CD1c-positive myeloid dendritic cell (primary cell): ENCODE measurements at regions not wholly inside any gene's neighbourhood (a gene's known extent, or its start where the extent isn't known, plus 50 kb on each side); places are given as distances from the start of the nearest gene placed in this dataset.

Experiments used
- DNase-seq: peaks from one replicate; pipeline ENCODE4 v3.0.0-alpha.2; 2016; ENCODE audit errors: extremely low spot score

GRCh38 chr2:103810875-103811274 is 1043.0 kb upstream of the POU3F3 start:
- DNase-seq, result no peak

GRCh38 chr2:103814016-103814415 is 1039.9 kb upstream of the POU3F3 start:
- no peak for DNase-seq

DNA sequence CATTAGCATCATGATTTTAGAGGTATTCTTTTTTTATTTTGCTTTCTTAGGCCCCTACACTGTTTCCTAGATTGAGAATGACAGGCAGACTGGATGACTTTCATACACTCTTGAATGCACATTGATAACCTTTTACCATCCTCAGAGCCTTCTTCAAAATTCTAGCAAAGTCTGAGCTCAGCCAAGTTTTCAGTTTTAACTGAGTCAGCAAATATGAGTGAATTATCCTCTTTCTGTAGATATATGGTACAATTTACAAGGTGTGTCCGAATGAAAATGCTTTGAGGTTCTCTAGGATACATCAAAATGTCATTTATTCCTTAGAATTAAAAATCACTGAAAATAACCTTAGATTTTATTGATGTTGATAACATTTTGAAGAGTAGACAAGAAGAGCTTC is 1038.2 kb upstream of the POU3F3 start:
- DNase-seq, result no peak

DNA sequence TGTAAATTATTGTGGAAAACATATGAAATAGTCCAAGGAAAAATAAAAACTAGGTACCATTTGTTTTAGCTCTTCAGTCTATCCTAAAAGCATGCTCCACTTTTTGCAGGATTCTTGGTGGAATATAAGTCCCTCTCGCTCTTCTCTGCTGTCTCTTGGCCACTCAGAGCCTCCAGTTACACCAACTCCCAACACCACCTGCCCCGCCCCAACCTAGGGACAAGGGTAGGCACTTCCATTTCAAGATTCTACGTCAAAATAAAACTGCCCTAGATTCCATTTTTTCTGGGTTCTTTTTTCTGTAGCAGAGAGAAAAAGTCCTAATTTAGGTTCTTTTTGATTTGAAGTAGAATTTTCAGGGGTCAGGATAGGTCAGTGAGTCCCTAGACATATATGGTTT is 1036.2 kb upstream of the POU3F3 start:
- DNase-seq, result no peak

DNA sequence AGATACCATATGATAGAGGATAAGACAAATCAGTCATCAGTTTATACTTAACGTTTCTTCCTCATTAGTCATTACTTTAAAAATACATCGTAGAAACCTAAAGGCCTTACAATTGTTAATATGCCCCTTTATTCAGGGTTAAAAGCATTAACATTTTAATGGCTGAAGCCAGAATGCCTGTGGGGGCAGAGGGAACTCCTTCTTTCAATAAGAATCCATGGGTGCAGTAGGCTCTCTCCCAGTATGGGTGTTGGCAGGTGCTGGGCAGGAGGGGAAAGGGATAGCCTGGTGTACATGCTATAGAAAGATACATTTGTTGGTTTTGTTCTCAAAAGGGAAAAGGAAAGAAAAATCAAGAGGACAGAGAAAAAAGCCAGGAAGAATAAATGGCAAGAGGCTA is 1035.7 kb upstream of the POU3F3 start:
- DNase-seq, result no peak

DNA sequence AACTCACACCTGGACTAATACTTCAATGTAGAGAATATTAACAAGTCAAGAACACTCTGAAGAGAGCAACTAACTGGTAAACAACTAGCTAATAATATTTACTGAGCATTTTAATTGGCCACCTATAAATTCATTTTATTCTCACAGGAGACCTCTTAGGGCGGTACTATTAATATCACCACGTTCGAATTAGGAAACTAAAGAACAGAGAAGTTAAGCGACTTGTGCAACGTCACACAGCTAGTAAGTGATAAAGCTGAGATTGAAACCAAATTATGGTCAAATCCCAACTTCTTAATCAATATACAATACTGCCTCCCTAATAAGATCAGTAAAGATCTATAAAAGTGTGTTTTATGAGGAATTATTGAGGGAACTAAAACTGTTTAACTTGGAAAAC is 1034.3 kb upstream of the POU3F3 start:
- no peak for DNase-seq

DNA sequence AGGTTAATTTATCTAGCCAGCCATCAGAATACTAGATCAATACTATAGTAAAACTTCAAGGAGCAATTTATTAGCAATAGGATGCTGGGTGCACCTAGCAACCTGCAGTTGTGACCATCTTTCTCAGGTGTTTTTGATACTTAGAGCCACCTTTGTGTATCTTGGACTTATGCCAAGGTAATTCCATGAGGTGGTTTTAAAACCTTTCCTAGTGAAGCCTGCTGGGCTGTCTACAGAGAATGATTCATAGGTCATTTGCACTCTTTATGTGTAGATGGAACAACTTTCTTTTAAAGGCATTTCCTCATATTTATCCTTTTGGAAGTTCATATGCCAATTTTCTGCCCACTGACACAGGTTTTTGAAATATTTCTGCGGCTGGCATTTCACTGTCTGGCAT is 1030.1 kb upstream of the POU3F3 start:
- no peak for DNase-seq

- no peak for DNase-seq
Observed at GRCh38 chr2:103847276-103847675, 1006.6 kb upstream of the POU3F3 start.

- DNase-seq, result no peak
Observed at GRCh38 chr2:103859238-103859637, 994.7 kb upstream of the POU3F3 start.

DNA sequence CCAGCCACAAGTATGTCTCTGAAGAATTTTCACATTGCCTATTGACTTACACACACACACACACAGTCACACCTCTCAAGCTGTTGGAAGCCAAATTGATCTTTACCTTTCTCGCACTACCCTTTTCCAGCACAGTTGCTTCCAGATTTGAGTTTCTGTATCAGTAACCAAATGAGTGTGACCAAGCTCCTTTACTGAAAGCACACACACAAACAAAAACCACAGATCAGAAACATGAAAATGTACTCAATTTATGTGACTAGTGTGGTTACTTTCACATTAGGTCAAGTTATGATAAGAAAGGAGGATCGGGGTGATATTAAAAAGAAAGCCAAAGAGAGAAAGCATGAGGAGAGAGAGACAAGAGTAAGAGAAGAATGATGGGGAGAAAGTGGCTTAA is 993.9 kb upstream of the POU3F3 start:
- no peak for DNase-seq

DNA sequence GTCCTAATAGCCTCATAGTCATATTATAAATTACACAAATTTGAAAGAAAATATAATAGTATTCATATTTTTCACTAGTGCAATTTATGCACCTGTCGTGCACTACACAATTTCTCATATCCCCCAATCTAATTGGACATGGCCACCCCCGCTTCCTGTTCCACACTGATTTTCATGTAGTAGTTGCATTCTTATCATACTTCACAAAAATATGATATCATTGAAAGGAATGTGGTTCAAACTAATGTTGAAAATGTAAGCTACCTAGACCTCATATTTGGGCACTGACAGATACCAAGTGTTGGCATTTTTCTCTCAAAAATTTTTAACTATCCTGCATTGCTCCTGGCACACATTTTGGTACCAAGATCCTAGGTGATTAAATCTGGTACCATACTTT is 985.5 kb upstream of the POU3F3 start:
- no peak for DNase-seq

DNA sequence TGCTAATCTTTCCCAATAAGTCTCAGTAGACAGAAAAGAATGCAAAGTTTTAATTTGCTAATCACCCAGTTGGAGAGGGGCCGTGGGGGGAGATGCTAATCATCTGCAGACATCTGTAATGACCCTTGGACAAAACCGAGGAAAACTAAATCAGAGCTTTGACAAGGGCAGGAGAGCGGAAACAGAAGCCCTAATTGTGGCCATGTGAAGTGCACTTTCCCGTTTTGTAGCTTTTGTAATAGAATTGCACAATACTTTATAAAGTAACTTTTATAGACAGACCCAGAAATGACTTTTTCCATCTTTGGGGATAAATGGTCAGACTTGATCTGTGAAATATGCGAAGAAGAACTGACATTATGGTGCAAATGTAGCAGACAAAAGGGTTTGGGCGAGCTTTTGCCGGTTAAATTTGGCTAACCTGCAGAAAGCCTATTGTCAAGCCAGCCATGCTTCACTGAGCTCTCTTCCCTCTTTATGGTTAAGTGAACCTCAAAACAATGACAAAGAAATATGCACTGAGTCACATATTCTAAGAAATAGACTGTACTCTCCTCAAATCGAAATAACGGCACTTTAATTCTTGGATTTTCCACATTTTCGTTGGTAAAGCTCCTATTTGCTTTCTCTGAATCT is 980.1 kb upstream of the POU3F3 start:
- DNase-seq, result no peak

DNA sequence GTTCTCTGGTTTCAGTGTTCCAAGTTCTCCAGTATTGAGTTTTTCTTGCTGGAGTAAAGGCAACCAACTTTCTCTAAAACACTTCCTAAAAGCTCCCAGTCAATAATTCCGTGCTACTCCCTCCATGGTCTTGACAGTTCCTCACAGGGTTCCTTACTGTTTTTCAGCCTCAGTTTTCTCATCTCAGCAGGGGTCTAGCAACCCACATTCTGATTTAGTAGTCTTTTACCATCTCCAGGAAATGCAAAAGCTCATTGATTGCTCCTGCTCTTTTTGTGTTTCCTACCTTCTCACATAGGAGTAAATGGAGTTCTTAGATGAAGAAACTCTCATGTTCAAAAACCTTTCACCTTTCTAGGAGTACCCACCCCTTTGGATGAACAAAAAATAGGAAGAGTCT is 978.8 kb upstream of the POU3F3 start:
- no peak for DNase-seq

DNA sequence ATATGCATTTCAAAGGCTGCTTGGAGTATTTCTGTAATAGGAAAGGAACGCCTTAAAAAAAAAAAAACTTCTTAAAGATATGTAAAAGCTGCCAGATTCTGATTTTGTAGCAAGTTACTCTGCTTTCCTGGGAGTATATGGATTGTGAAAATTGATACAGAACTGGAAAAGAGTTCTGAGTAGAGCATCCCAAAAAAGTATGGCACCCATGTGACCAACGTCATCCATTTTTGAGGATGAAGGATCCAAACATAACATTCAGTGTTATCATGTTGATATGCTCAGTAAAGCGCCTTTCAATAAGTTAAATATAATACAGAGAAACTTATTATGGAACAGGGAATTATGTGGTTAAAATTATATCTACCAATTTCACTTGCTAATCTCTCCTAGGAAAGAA is 978.4 kb upstream of the POU3F3 start:
- DNase-seq, result no peak

GRCh38 chr2:103876611-103877010 is 977.3 kb upstream of the POU3F3 start:
- no peak for DNase-seq

DNA sequence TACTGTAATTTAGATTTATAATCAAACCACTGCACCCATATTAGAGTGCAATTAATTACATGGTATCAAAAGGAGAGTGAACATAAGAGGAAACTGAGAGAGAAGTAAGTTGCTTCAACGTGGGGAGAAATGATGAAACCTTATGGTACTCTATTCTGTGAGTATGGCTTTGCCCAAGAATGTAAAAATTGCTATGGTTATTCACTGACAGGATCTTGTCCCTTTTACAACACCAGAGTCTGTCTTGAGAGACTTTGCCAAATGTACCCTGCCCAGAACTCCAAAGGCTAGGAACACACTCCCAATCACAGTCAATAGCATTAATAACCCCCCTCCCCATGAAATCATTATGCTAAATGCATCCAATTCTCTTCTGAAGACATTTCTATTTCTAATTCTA is 974.8 kb upstream of the POU3F3 start:
- no peak for DNase-seq

DNA sequence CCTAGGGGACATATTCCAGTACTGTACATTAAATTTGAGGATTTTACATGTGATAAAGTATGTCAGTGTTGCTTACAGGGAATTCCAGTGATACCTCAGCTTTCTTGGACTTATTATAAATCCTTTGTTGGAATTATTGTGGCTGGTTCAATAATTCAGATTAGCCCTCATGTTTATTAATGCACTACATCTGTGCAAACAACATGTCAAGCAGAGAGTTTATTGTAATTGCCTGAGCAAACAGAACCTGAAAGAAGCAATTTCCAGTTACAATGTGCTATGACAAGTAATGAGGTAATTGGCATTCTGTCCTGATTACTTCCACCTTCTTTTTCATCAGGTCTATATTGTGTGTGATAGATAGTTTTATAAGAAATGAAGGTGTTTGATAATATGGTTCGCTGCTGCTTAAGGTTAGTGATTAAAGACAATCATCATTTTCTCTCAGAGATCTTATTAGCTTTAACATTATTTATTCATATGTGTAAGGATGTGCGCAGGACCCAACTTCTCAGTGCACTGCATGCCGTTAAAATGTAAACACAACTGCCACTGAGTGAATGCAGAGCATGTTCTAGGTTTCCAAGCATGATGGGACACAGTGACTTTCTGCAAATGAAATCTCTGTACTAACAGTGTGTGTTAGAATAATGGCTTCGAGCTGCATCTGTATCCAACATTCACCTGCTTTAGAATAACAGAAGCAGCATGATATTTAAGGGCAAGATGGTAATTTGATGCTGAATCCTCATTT is 973.7 kb upstream of the POU3F3 start:
- no peak for DNase-seq

DNA sequence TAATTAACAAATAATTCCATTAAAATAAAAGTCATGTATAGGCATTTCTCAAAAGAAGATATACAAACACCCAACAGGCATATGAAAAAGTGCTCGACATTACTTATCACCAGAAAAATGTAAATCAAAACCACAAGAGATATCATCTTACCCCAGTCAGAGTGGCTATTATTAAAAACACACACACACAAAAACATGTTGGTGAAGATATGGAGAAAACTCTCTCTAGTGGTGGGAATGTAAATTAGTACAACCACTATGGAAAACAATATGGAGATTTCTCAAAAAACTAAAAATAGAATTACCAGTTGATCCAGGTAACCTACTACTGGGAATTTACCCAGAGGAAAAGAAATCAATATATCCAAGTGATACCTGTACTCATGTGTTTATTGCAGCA is 966.3 kb upstream of the POU3F3 start:
- no peak for DNase-seq

DNA sequence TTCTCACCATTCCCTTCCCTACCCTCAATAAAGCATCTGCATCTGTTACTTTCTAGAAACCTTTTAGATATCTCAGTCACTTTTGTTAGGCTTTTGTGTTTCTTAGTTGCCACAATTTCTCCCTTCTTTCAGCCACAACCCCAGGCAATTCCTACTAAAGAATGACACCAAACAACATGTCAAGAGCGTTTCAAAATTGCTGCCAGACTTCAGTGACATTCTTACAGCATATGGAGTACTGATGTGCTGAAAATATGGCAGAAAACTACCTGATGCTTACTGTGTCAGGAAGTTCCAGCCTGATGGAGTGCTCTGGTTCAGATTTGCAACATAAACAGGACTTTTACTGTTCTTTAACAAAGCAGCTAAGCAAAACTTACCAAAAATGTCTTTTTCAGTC is 957.7 kb upstream of the POU3F3 start:
- no peak for DNase-seq

DNA sequence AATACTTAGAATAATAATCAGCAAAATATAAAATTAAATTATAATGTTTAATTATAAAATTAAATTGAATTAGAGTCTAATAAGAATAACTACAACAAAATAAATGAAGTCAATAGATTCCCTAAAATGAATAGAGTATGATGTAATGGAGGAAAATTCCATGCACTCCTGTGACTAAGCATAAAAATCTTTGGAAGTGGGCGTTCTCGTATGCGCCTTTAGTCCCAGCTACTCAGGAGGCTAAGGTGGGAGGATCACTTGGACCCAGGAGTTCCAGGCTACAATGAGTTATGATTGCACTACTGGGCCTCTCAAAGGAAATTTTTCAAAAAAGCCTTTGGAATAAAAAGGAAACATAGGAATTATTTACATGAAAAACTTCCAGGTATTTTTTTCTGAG is 955.4 kb upstream of the POU3F3 start:
- DNase-seq, result no peak

DNA sequence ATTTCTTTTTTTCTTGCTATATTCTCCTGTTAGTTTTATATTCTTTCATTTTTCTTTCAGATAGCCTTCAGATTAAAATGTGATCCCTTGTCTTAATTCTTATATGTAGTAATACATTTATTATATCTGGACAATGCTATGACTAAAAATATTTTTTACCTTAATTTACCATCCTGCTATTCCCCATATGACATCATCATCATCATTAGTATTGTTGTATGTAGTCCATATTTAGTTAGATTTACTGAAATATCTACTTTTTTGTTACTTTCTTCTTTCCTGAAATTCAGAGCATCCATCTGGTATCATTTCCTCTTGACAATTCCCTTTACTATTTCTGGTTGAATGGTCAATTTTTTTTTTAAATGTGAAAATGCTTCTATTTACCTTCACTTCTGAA is 951.6 kb upstream of the POU3F3 start:
- no peak for DNase-seq

GRCh38 chr2:103921161-103921560 is 932.8 kb upstream of the POU3F3 start:
- no peak for DNase-seq

- DNase-seq, result no peak
Observed at GRCh38 chr2:103942199-103942598, 911.7 kb upstream of the POU3F3 start.

DNA sequence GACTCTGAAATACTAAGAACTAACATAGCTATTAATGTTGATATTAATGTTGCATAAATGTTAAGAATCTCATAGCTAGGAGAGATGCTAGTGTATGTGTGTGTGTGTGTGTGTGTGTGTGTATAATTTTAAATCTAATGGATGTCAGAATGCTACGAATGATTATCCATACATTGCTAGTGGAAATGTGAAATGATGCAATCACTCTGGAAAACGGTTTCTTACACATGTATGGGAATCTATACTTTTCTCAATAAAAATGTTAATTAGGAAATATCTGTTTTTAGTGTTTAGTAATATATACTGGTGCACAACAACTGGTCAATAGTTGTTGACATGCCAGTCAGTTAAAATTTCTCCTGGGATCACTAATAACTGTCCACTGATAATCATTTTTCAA is 908.8 kb upstream of the POU3F3 start:
- DNase-seq, result no peak
